Vagina (tissue), 2 donors: ENCODE measurements at regions not wholly inside any gene's neighbourhood (a gene's known extent, or its start where the extent isn't known, plus 50 kb on each side); places are given as distances from the start of the nearest gene placed in this dataset.

Source experiments
- POLR2A ChIP-seq, 2 donors: fragments of 450-650 bp; IDR thresholded peaks; one replicate each; pipeline ENCODE4 v1.6.1; 2017; ENCODE audit warnings: antibody characterized with exemption in 2 of 2, mild to moderate bottlenecking in 2 of 2, moderate library complexity in 2 of 2
- POLR2AphosphoS5 ChIP-seq, 2 donors: sonication (generic); formaldehyde crosslinking; IDR thresholded peaks; one replicate each; pipeline ENCODE4 v1.9.0; 2017; ENCODE audit warnings: antibody characterized with exemption in 2 of 2, mild to moderate bottlenecking in 2 of 2, low read depth in 1 of 2; ENCODE audit not compliant: insufficient read depth in 1 of 2
- TF ChIP-seq, protein P1 (sequence below), 3 experiments: fragments of 450-650 bp in 2 of 3; fragments of 200-600 bp in 1 of 3; sonication (generic) in 1 of 3; IDR thresholded peaks; one replicate each; pipeline ENCODE4 v1.5.1; 2017 to 2019; ENCODE audit warnings: antibody characterized with exemption in 3 of 3, mild to moderate bottlenecking in 2 of 3, moderate library complexity in 2 of 3

DNA sequence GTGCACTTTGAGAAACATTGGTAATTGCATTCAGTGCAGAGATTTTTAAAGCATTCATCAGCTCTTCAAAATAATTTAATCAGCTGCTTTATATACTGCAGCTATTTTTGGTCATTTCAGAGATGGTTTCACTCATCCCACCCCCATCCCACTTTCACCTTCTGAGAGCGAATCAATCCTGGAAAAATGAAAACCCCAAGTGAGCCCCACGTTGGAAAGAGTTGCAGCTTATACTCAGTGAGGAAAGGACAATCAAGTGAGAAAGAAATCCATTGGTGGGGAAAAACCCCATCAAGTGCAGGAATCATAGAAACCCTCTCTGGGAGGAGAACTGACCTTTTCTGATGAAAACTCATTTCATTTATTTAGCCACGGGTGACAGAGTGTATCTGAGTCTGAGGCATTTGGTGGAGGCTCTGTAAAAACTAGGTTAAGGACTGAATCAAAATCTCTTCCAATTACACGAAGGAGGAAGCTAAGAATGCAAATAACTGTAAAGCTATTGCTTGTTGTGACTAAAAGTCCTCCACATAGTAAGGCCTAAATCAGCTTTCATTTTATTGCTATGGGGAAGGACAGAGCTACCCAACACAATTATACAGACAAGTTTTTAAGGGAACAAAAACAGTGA, 240.4 kb upstream of the PGRMC2 start:
- TF ChIP-seq POLR2AphosphoS5 (IDR thresholded peaks at IDR 0.05; ENCODE audit: insufficient read depth in 1 of 2, low read depth in 1 of 2), result no peak
- TF ChIP-seq, protein P1, sequence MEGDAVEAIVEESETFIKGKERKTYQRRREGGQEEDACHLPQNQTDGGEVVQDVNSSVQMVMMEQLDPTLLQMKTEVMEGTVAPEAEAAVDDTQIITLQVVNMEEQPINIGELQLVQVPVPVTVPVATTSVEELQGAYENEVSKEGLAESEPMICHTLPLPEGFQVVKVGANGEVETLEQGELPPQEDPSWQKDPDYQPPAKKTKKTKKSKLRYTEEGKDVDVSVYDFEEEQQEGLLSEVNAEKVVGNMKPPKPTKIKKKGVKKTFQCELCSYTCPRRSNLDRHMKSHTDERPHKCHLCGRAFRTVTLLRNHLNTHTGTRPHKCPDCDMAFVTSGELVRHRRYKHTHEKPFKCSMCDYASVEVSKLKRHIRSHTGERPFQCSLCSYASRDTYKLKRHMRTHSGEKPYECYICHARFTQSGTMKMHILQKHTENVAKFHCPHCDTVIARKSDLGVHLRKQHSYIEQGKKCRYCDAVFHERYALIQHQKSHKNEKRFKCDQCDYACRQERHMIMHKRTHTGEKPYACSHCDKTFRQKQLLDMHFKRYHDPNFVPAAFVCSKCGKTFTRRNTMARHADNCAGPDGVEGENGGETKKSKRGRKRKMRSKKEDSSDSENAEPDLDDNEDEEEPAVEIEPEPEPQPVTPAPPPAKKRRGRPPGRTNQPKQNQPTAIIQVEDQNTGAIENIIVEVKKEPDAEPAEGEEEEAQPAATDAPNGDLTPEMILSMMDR (IDR thresholded peaks at IDR 0.05), result no peak
- no peak for TF ChIP-seq POLR2A (IDR thresholded peaks at IDR 0.05)
